Esophagus muscularis mucosa (tissue), 4 donors: ENCODE measurements at regions not wholly inside any gene's neighbourhood (a gene's known extent, or its start where the extent isn't known, plus 50 kb on each side); places are given as distances from the start of the nearest gene placed in this dataset.

ENCODE experiments used
- CTCF ChIP-seq, 3 experiments: fragments of 200-600 bp in 2 of 3; fragments of 450-650 bp in 1 of 3; sonication (generic) in 2 of 3; IDR thresholded peaks; one replicate each; pipeline ENCODE4 v1.5.1; 2017 to 2019; ENCODE audit warnings: antibody characterized with exemption in 3 of 3, mild to moderate bottlenecking in 2 of 3, moderate library complexity in 1 of 3
- EP300 ChIP-seq: sonication (generic); formaldehyde crosslinking; IDR thresholded peaks from one replicate; pipeline ENCODE4 v1.6.1; 2017; ENCODE audit warnings: antibody characterized with exemption
- POLR2A ChIP-seq: fragments of 450-650 bp; IDR thresholded peaks from one replicate; pipeline ENCODE4 v1.6.1; 2017; ENCODE audit warnings: antibody characterized with exemption, moderate library complexity, mild to moderate bottlenecking, low read depth
- POLR2AphosphoS5 ChIP-seq, 2 donors: sonication (generic); formaldehyde crosslinking; IDR thresholded peaks; one replicate each; pipeline ENCODE4 v1.6.1; 2017; ENCODE audit warnings: antibody characterized with exemption in 2 of 2

- TF ChIP-seq CTCF (IDR thresholded peaks at IDR 0.05) = no peak
- TF ChIP-seq POLR2AphosphoS5 (IDR thresholded peaks at IDR 0.05) = no peak
- TF ChIP-seq POLR2A = no peak
- no peak for TF ChIP-seq EP300
Observed at GRCh38 chr3:18585004-18585968, 160.1 kb upstream of the SATB1 start.
